ENCODE measurements at regions not wholly inside any gene's neighbourhood (a gene's known extent, or its start where the extent isn't known, plus 50 kb on each side); places are given as distances from the start of the nearest gene placed in this dataset.

DNA sequence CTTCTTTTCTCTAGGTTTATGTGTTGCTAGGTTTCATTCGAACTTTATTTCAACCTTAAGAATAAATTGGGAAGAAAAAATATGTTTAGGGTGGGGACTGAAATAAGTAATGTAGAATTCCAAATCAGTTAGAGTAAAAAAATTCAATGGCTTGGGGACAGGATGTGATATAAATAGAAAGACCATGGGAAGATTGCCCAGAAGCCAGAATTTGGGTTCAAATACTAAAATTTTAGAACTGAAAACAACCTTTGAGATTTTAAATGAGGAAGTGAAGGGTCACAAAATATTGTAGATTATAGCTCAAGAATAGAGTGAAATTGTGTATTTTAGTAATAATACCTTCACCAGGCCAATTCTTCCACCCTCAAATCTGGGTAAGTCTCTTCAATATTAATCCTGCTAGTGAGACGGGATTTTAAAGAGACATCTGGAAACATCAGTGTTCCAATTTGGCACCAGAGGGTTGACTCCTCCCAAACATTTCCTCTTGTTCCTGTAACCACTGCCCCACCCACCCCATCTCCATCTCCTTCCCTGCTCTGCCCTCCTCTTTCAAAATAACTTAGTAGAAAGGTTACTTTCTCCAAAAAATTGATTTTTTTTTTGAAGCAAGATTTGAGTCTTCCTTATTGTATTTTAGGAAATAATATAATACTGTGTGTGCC is 51.3 kb upstream of the FAM3C start:
- no peak overlapping the region for H3K4me3 ChIP-seq
- TF ChIP-seq POLR2A (IDR thresholded peaks at IDR 0.05) (no peak), POLR2AphosphoS5 (IDR thresholded peaks at IDR 0.05) (no peak)
- TF ChIP-seq, protein P1, sequence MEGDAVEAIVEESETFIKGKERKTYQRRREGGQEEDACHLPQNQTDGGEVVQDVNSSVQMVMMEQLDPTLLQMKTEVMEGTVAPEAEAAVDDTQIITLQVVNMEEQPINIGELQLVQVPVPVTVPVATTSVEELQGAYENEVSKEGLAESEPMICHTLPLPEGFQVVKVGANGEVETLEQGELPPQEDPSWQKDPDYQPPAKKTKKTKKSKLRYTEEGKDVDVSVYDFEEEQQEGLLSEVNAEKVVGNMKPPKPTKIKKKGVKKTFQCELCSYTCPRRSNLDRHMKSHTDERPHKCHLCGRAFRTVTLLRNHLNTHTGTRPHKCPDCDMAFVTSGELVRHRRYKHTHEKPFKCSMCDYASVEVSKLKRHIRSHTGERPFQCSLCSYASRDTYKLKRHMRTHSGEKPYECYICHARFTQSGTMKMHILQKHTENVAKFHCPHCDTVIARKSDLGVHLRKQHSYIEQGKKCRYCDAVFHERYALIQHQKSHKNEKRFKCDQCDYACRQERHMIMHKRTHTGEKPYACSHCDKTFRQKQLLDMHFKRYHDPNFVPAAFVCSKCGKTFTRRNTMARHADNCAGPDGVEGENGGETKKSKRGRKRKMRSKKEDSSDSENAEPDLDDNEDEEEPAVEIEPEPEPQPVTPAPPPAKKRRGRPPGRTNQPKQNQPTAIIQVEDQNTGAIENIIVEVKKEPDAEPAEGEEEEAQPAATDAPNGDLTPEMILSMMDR (IDR thresholded peaks at IDR 0.05) = no peak
- H3K4me1 ChIP-seq (replicated peaks) = no peaks in the 10 kb centered on the region
- no peaks in the 10 kb centered on the region for H3K36me3 ChIP-seq
- no peaks in the 10 kb centered on the region for H3K9me3 ChIP-seq
- no peak for DNase-seq (ENCODE audit: low spot score)
- intact Hi-C loops (cut with DNase I) = no loop called here
- no peaks in the 10 kb centered on the region for H3K27me3 ChIP-seq (replicated peaks; ENCODE audit: insufficient read depth)
- 63% methylated on average over 2 of the region's 2 CpGs for WGBS
- H3K27ac ChIP-seq = no peak overlapping the region

DNA sequence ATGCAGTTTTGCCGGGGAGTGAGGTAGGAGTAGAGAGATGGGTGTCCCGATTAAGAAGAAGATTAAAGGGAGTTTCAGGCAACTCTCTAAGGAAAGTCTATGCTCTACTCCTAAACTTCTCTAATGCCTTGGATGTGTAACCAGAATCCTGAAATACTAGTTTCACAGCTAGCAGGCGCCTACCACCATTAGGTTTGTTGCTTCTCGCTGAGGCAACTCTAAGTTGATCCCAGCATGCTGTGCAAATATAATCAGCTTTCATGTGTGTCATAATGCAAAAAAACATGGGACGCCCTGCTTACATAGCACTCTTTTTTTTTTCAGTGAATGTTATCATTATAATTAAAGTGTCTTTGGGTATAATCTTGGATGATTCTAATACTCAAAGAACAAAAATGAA is 50.4 kb upstream of the FAM3C start:
- H3K27ac ChIP-seq = no peak overlapping the region
- intact Hi-C loops (cut with DNase I) = no loop called here
- no peaks in the 10 kb centered on the region for H3K4me1 ChIP-seq (replicated peaks)
- H3K27me3 ChIP-seq (replicated peaks; ENCODE audit: insufficient read depth) = no peaks in the 10 kb centered on the region
- DNase-seq (ENCODE audit: low spot score) = no peak
- H3K9me3 ChIP-seq = no peaks in the 10 kb centered on the region
- no peak overlapping the region for H3K4me3 ChIP-seq
- TF ChIP-seq POLR2A (IDR thresholded peaks at IDR 0.05) (no peak), POLR2AphosphoS5 (IDR thresholded peaks at IDR 0.05) (no peak)
- TF ChIP-seq, protein P1 (IDR thresholded peaks at IDR 0.05) = no peak
- no peaks in the 10 kb centered on the region for H3K36me3 ChIP-seq
- WGBS = 56% methylated on average over 5 of the region's 5 CpGs

Small RNA genes in the stretch of these regions (small RNA-seq; reads per million reads assigned to genes)
- gene RN7SKP277 = 0 reads per million in 2 donors
